NCI-H1930 (cell line): ENCODE measurements at regions not wholly inside any gene's neighbourhood (a gene's known extent, or its start where the extent isn't known, plus 50 kb on each side); places are given as distances from the start of the nearest gene placed in this dataset.
"Not testable (repeated sequence)": the region's sequence is repeated elsewhere in the genome, so short reads cannot be mapped to it uniquely, and the experiment has no call there.

Source experiments
- DNase-seq, 2 experiments: peaks; one replicate each; lab custom pipeline; 2025; lab: John Stamatoyannopoulos, UW

- DNase-seq = not testable (repeated sequence)
These were observed 805.6 kb upstream of the SPRY2 start for GRCh38 chr13:81146576-81146975.

GRCh38 chr13:81142306-81142999, 801.5 kb upstream of the SPRY2 start:
- DNase-seq = no peak

- no peak for DNase-seq
These were observed 799.7 kb upstream of the SPRY2 start for GRCh38 chr13:81140675-81141074.

- no peak for DNase-seq
These were observed 799.1 kb upstream of the SPRY2 start for GRCh38 chr13:81139987-81140386.

GRCh38 chr13:81138353-81138980, 797.5 kb upstream of the SPRY2 start:
- no peak for DNase-seq

- DNase-seq = no peak
These were observed 792.1 kb upstream of the SPRY2 start for GRCh38 chr13:81133066-81133465.

- no peak for DNase-seq
These were observed 776.5 kb upstream of the SPRY2 start for GRCh38 chr13:81117416-81117815.

- DNase-seq = no peak
These were observed 775.7 kb upstream of the SPRY2 start for GRCh38 chr13:81116461-81117282.

GRCh38 chr13:81109026-81109425, 768.1 kb upstream of the SPRY2 start:
- no peak for DNase-seq

GRCh38 chr13:81106348-81106747, 765.4 kb upstream of the SPRY2 start:
- no peak for DNase-seq

- DNase-seq = no peak
These were observed 763.2 kb upstream of the SPRY2 start for GRCh38 chr13:81104035-81104715.

GRCh38 chr13:81102066-81102465, 761.1 kb upstream of the SPRY2 start:
- not testable (repeated sequence) for DNase-seq

GRCh38 chr13:81089371-81090157, 748.6 kb upstream of the SPRY2 start:
- DNase-seq = no peak

GRCh38 chr13:81080911-81081454, 740.1 kb upstream of the SPRY2 start:
- DNase-seq = no peak

GRCh38 chr13:81078048-81078447, 737.1 kb upstream of the SPRY2 start:
- DNase-seq = no peak

- not testable (repeated sequence) for DNase-seq
These were observed 728.9 kb upstream of the SPRY2 start for GRCh38 chr13:81069822-81070221.

GRCh38 chr13:81058916-81059290, 718.0 kb upstream of the SPRY2 start:
- DNase-seq = no peak

GRCh38 chr13:81058211-81058915, 717.4 kb upstream of the SPRY2 start:
- no peak for DNase-seq

- no peak for DNase-seq
These were observed 710.9 kb upstream of the SPRY2 start for GRCh38 chr13:81051873-81052272.

- DNase-seq = no peak
These were observed 707.1 kb upstream of the SPRY2 start for GRCh38 chr13:81048026-81048461.

- DNase-seq = no peak
These were observed 700.8 kb upstream of the SPRY2 start for GRCh38 chr13:81041761-81042160.
